ENCODE measurements at regions not wholly inside any gene's neighbourhood (a gene's known extent, or its start where the extent isn't known, plus 50 kb on each side); places are given as distances from the start of the nearest gene placed in this dataset.

DNA sequence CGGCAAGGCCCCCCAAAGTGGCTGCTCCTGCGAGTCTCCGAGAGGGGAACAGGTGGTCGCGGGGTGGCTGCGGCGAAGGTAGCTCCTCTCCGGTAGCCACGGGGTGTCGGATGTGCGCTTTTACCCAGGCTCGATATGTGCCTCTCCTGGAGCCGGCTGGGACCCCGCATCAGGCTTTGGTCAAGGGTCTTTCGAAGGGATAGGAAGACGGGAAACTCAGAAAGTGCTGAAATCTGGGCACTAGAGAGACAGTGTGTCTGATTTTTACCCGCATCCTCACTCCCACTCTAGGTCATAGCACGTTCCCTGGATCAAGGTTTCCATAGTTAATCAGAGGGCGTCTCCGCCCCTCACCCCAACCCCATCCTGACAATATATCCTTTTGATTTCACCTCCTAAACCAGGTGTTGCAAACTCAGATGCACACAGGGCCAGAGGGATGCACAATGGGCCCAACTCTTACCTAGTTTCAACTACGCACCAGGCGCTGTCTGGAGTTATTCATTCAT, 156.9 kb downstream of the PTPN11 start:
- no peak overlapping the region for H3K4me3 ChIP-seq (ENCODE audit: low read length)
- no peak for DNase-seq (ENCODE audit: low read depth)
- TF ChIP-seq, protein P1, sequence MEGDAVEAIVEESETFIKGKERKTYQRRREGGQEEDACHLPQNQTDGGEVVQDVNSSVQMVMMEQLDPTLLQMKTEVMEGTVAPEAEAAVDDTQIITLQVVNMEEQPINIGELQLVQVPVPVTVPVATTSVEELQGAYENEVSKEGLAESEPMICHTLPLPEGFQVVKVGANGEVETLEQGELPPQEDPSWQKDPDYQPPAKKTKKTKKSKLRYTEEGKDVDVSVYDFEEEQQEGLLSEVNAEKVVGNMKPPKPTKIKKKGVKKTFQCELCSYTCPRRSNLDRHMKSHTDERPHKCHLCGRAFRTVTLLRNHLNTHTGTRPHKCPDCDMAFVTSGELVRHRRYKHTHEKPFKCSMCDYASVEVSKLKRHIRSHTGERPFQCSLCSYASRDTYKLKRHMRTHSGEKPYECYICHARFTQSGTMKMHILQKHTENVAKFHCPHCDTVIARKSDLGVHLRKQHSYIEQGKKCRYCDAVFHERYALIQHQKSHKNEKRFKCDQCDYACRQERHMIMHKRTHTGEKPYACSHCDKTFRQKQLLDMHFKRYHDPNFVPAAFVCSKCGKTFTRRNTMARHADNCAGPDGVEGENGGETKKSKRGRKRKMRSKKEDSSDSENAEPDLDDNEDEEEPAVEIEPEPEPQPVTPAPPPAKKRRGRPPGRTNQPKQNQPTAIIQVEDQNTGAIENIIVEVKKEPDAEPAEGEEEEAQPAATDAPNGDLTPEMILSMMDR (IDR thresholded peaks at IDR 0.05; ENCODE audit: insufficient read depth, low read depth, low read length, missing control alignments) = no peak

DNA sequence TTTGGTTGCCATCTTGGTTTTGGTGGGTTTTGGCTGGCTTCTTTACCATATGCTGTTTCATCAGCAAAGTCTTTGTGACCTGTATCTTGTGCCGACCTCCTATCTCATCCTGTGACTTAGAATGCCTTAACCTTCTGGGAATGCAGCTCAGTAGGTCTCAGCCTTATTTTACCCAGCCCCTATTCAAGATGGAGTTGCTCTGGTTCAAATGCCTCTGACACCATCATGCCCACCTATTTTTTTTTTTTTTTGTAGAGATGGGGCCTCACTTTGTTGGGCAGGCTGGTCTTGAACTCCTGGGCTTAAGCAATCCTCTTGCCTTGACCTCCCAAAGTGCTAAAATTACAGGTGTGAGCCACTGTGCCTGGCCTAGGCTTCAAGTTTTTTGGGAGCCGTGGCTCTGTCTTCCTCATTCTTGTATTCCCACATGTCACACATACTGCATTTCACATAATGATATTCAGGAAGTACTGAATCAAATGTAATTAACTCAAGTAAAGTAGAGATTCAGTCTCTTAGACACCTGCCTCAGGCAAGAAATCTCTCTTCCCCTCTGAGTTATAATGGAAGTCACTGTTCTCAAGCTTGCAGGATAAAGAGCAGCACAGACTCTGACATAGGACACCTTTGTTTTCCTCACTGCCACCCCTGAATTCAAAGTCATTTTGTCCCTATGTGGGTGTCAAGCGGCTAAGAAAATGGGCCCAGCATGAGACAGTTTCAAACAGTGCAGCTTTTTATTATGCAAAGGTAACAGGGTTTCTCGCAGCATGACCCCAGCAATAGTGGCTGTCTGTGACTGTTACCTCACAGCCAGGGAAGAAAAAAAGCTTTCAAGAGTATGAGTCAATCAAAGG, 159.0 kb downstream of the PTPN11 start:
- H3K4me3 ChIP-seq (ENCODE audit: low read length) = no peak overlapping the region
- DNase-seq (ENCODE audit: low read depth) = no peak
- TF ChIP-seq, protein P1 (IDR thresholded peaks at IDR 0.05; ENCODE audit: insufficient read depth, low read depth, low read length, missing control alignments) = no peak

DNA sequence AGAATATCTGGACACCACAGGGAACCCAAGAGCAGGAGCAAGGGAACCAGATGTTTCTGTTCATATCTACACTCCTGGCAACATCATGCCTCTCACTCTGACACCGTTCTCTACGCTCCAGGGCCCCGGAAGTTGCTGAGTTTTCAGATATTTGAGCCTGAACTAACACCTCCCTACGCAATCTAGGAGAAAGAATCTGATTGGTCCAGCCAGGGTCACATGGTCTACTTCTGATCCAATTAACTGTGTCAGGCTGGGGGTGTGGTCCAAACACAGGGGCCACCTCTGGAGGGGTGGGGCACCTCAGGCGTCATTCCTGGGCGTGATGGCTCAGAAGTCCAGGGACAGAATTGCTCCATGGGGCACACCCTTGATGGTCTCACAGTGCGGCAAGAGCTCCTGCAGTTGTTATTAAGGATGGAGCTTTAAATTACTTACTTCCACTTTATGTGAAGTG, 165.5 kb downstream of the PTPN11 start:
- no peak for DNase-seq (ENCODE audit: low read depth)
- TF ChIP-seq, protein P1 (IDR thresholded peaks at IDR 0.05; ENCODE audit: insufficient read depth, low read depth, low read length, missing control alignments) = no peak
- H3K4me3 ChIP-seq (ENCODE audit: low read length) = no peak overlapping the region

DNA sequence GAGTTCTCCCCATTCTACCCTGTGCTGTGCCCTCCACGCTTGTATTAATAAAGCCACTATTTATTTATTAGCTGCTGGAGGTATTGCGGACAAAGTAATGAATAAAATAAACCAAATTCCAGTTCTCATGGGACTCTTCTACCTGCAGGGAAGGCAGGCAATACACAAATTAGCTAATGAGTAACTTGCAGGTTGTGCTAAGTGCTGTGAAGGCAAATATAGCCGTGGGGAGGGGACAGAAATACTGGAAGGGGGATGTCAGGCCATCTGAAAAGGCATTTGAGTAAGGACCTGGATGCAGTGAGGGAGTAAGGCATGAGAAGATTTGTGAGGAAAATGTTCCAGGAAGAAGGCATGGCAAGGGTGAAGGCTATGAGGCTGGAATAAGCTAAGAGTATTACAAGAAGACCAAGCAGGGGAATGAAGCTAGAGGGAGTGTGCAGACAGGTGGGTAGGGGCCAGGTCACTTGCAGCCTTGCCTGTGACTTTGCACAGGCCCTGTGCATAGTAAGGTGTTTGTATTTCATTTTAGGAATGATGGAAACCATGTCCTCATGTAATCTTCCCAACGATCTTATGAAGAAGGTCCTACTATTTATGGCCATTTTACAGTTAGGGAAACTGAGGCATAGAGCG, 167.5 kb downstream of the PTPN11 start:
- TF ChIP-seq, protein P1 (IDR thresholded peaks at IDR 0.05; ENCODE audit: insufficient read depth, low read depth, low read length, missing control alignments) = no peak
- no peak for DNase-seq (ENCODE audit: low read depth)
- H3K4me3 ChIP-seq (ENCODE audit: low read length) = no peak overlapping the region

DNA sequence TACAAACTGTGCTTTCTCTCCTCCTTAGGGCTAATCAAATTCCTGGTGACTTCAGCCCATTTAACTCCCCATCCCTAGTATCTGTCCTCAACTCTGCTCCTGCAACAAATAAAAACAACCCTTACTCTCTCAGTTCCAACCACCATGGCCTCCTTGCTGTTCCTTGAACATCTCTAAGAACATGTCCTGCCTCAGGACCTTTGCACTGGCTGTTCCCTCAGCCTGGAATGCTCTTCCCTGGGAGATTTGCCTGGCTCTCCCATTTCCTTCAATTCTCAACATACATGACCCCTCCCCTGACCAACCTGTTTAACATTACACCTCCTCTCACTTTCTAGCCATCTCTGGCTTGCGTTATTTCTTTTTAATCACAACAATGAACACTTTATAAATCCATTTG, 170.5 kb downstream of the PTPN11 start:
- H3K4me3 ChIP-seq (ENCODE audit: low read length) = no peak overlapping the region
- DNase-seq (ENCODE audit: low read depth) = no peak
- TF ChIP-seq, protein P1 (IDR thresholded peaks at IDR 0.05; ENCODE audit: insufficient read depth, low read depth, low read length, missing control alignments) = no peak

DNA sequence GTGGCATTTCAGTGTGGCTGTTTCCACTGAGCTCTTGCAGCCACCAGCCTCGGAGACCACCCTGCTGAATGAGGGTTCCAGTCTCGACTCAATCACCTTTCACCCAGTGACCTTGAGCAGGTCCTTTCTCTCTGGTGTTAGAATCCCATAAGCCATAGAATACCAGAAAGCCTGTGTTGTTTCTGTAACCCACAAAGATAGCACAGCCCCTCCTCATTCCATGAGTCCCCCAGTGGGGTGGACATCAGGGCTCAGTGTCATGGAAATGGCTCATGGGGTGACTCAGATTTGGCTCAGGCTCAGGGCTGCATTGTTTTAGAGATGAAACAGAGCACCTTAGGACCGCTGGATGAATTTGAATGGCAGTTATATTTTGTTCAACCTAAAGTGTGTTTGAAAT, 171.5 kb downstream of the PTPN11 start:
- no peak for DNase-seq (ENCODE audit: low read depth)
- TF ChIP-seq, protein P1 (IDR thresholded peaks at IDR 0.05; ENCODE audit: insufficient read depth, low read depth, low read length, missing control alignments) = no peak
- H3K4me3 ChIP-seq (ENCODE audit: low read length) = no peak overlapping the region
